Ovary (tissue), 3 donors: ENCODE measurements at regions not wholly inside any gene's neighbourhood (a gene's known extent, or its start where the extent isn't known, plus 50 kb on each side); places are given as distances from the start of the nearest gene placed in this dataset.

Source experiments
- CTCF ChIP-seq, 3 donors: fragments of 450-650 bp in 2 of 3; fragments of 200-600 bp in 1 of 3; IDR thresholded peaks; one replicate each; pipeline versions ENCODE4 v1.5.1 to v1.8.0; 2016 to 2022; ENCODE audit warnings: antibody characterized with exemption in 3 of 3, mild to moderate bottlenecking in 1 of 3
- POLR2A ChIP-seq: fragments of 450-650 bp; IDR thresholded peaks from one replicate; pipeline ENCODE4 v1.6.1; 2017; ENCODE audit warnings: antibody characterized with exemption, mild to moderate bottlenecking, moderate library complexity
- donor health status: DM: no; HTN: no; CAD: no.

GRCh38 chr10:69734797-69735468 lies 66.8 kb upstream of the COL13A1 start:
- TF ChIP-seq CTCF (IDR thresholded peaks at IDR 0.05) (no peak), POLR2A (no peak)
